ENCODE measurements at regions not wholly inside any gene's neighbourhood (a gene's known extent, or its start where the extent isn't known, plus 50 kb on each side); places are given as distances from the start of the nearest gene placed in this dataset.

DNA sequence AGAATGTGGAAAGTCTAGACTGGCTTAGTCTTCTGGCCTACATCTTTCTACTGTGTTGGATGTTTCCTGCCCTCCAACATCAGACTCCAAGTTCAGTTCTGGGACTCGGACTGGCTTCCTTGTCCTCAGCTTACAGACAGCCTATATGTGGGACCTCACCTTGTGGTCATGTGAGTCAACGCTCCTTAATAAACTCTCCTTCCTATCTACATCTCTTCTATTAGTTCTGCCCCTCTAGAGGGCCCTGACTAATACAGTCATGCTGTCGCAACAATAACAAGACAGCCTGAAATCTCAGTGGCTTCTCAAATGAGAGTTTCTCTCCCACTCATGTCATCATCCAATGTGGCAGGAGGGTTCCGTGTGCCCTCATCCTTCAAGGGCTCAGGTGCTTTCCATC, 347.8 kb downstream of the MZT1 start:
- Histone ChIP-seq H3K27ac (ENCODE audit: low read depth, low read length) (no peak overlapping the region), H4K20me1 (ENCODE audit: insufficient read depth) (no peaks in the 10 kb centered on the region), H3K4me3 (replicated peaks in 1 of 2; ENCODE audit: low read depth in 1 of 2, low read length in 2 of 2) (no peak overlapping the region), H2AFZ (ENCODE audit: low read depth, low read length, poor library complexity, severe bottlenecking) (no peak overlapping the region), H3K27me3 (ENCODE audit: insufficient read depth, low read length) (no peaks in the 10 kb centered on the region), H3K9ac (ENCODE audit: low read length) (no peak overlapping the region), H3K4me1 (ENCODE audit: control insufficient read depth in 1 of 2, insufficient read depth in 2 of 2, low read length in 2 of 2) (no peaks in the 10 kb centered on the region), H3K9me2 (ENCODE audit: insufficient read depth) (no peaks in the 10 kb centered on the region), H3K9me3 (ENCODE audit: control insufficient read depth in 1 of 2, insufficient read depth in 1 of 2, low read depth in 1 of 2, low read length in 2 of 2) (no peaks in the 10 kb centered on the region), H3K79me2 (ENCODE audit: insufficient read depth, low read length) (no peaks in the 10 kb centered on the region), H3K4me2 (ENCODE audit: low read length) (no peak overlapping the region), H3K36me3 (ENCODE audit: control insufficient read depth in 1 of 2, insufficient read depth in 2 of 2, low read length in 2 of 2) (no peaks in the 10 kb centered on the region)
- ATAC-seq (no peak), DNase-seq (ENCODE audit: low read depth, low spot score) (no peak)
- no TSS peak for BruUV-seq (replicated peaks)
- intact Hi-C loops (cut with micrococcal nuclease), result no loop called here
- ChIA-PET RAD21 (ENCODE audit: low non-redundant PET in 1 of 2, low total read pairs in 2 of 2, uncharacterized antibody in 2 of 2, unreplicated experiment in 2 of 2) (no interaction called here), POLR2A (no interaction called here), CTCF (no interaction called here)
- TF ChIP-seq, protein P1, sequence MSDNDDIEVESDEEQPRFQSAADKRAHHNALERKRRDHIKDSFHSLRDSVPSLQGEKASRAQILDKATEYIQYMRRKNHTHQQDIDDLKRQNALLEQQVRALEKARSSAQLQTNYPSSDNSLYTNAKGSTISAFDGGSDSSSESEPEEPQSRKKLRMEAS (IDR thresholded peaks at IDR 0.05), result no peak
- TF ChIP-seq ELF1 (IDR thresholded peaks at IDR 0.05; ENCODE audit: borderline replicate concordance, low read depth), result no peak
- no peak for TF ChIP-seq CTCF (IDR thresholded peaks at IDR 0.05 in 2 of 3, conservative IDR thresholded peaks at IDR 0.05 in 1 of 3; ENCODE audit: borderline replicate concordance in 1 of 3, insufficient read depth in 1 of 3, low read depth in 2 of 3, low read length in 2 of 3)
- TF ChIP-seq CEBPB (IDR thresholded peaks at IDR 0.05; ENCODE audit: low read depth), result no peak
- TF ChIP-seq, protein P2, sequence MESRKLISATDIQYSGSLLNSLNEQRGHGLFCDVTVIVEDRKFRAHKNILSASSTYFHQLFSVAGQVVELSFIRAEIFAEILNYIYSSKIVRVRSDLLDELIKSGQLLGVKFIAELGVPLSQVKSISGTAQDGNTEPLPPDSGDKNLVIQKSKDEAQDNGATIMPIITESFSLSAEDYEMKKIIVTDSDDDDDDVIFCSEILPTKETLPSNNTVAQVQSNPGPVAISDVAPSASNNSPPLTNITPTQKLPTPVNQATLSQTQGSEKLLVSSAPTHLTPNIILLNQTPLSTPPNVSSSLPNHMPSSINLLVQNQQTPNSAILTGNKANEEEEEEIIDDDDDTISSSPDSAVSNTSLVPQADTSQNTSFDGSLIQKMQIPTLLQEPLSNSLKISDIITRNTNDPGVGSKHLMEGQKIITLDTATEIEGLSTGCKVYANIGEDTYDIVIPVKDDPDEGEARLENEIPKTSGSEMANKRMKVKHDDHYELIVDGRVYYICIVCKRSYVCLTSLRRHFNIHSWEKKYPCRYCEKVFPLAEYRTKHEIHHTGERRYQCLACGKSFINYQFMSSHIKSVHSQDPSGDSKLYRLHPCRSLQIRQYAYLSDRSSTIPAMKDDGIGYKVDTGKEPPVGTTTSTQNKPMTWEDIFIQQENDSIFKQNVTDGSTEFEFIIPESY (IDR thresholded peaks at IDR 0.05; ENCODE audit: extremely low read depth, insufficient replicate concordance, low read length), result no peak
- no peak for TF ChIP-seq POLR2AphosphoS5 (IDR thresholded peaks at IDR 0.05; ENCODE audit: low read depth, low read length)
- TF ChIP-seq ZNF274 (IDR thresholded peaks at IDR 0.05; ENCODE audit: low read depth, low read length), result no peak
- TF ChIP-seq POLR2A (IDR thresholded peaks at IDR 0.05; ENCODE audit: borderline replicate concordance, extremely low read depth, insufficient read depth, insufficient read length), result no peak
- no peak for TF ChIP-seq EZH2phosphoT487 (IDR thresholded peaks at IDR 0.05; ENCODE audit: borderline replicate concordance)
- no peak for TF ChIP-seq SP1 (IDR thresholded peaks at IDR 0.05; ENCODE audit: low read depth)
- no peak for TF ChIP-seq REST (IDR thresholded peaks at IDR 0.05; ENCODE audit: low read depth)
- TF ChIP-seq EZH2 (IDR thresholded peaks at IDR 0.05), result no peak
- no peak for TF ChIP-seq JUND (IDR thresholded peaks at IDR 0.05)
- no peak for TF ChIP-seq TCF7L2 (IDR thresholded peaks at IDR 0.05; ENCODE audit: borderline replicate concordance, extremely low read depth, insufficient read depth, insufficient read length)
- no peak for TF ChIP-seq EGR1 (IDR thresholded peaks at IDR 0.05; ENCODE audit: low read depth)
